Thoracic aorta (tissue), 2 donors: ENCODE measurements at regions not wholly inside any gene's neighbourhood (a gene's known extent, or its start where the extent isn't known, plus 50 kb on each side); places are given as distances from the start of the nearest gene placed in this dataset.
"Not testable (repeated sequence)": the region's sequence is repeated elsewhere in the genome, so short reads cannot be mapped to it uniquely, and the experiment has no call there.

Source experiments
- ATAC-seq: fragments of 150-250 bp; one replicate; pipeline ENCODE4 v1.8.0; 2017; ENCODE audit warnings: low read depth; ENCODE audit not compliant: insufficient number of reproducible peaks, low FRiP score
- DNase-seq: peaks from one replicate; pipeline ENCODE4 v3.0.0-alpha.2; 2020; ENCODE audit warnings: low spot score
- H3K27ac ChIP-seq, 2 donors: fragments of 200-600 bp; sonication (generic); 1 replicate in 1 of 2; 2 replicates in 1 of 2; pipeline ENCODE4 v1.5.1; 2016; ENCODE audit warnings: mild to moderate bottlenecking in 2 of 2, moderate library complexity in 2 of 2
- H3K27me3 ChIP-seq: fragments of 200-600 bp; sonication (generic); replicated peaks from 2 replicates; pipeline ENCODE4 v1.6.0; 2016; ENCODE audit warnings: mild to moderate bottlenecking; ENCODE audit not compliant: insufficient read depth
- H3K36me3 ChIP-seq: fragments of 200-600 bp; sonication (generic); one replicate; pipeline ENCODE4 v1.5.1; 2016
- H3K4me1 ChIP-seq, 2 donors: fragments of 200-600 bp; sonication (generic); 1 replicate in 1 of 2; 2 replicates in 1 of 2; pipeline versions ENCODE4 v1.5.1 to v1.6.0; 2016; ENCODE audit warnings: low read depth in 2 of 2, mild to moderate bottlenecking in 1 of 2; ENCODE audit not compliant: control insufficient read depth in 1 of 2
- H3K4me3 ChIP-seq: fragments of 200-600 bp; sonication (generic); 2 replicates; pipeline ENCODE4 v1.5.1; 2016; ENCODE audit warnings: mild to moderate bottlenecking
- H3K9me3 ChIP-seq: fragments of 200-600 bp; sonication (generic); 2 replicates; pipeline ENCODE4 v1.5.1; 2016
- CTCF ChIP-seq: fragments of 200-600 bp; sonication (generic); IDR thresholded peaks from one replicate; pipeline ENCODE4 v1.5.1; 2019; ENCODE audit warnings: antibody characterized with exemption

- no peaks in the 10 kb centered on the region for H3K9me3 ChIP-seq
- no peaks in the 10 kb centered on the region for H3K27me3 ChIP-seq
- no peak overlapping the region for H3K4me3 ChIP-seq
- peaks cover 13 to 36% of the 10 kb centered on the region in 2 donors for H3K4me1 ChIP-seq
- no peak for TF ChIP-seq CTCF
- no peak overlapping the region for H3K27ac ChIP-seq
- no peak for DNase-seq
- H3K36me3 ChIP-seq, result no peaks in the 10 kb centered on the region
- ATAC-seq, result no peak
These were observed 73.1 kb upstream of the ITGB1 start for GRCh38 chr10:33031171-33031570.

GRCh38 chr10:33028515-33028914 lies 70.5 kb upstream of the ITGB1 start:
- not testable (repeated sequence) for H3K27me3 ChIP-seq, H3K36me3 ChIP-seq, H3K27ac ChIP-seq, H3K9me3 ChIP-seq, DNase-seq, H3K4me3 ChIP-seq, ATAC-seq
- H3K4me1 ChIP-seq, result peaks cover 13 to 41% of the 10 kb centered on the region in 2 donors

- no peak for DNase-seq
- Histone ChIP-seq H3K9me3 (no peaks in the 10 kb centered on the region), H3K4me3 (no peak overlapping the region), H3K27ac (peak overlapping the region; percentile 47 to 57), H3K27me3 (no peaks in the 10 kb centered on the region), H3K36me3 (no peaks in the 10 kb centered on the region), H3K4me1 (peaks cover 3 to 32% of the 10 kb centered on the region in 2 donors)
- ATAC-seq, result no peak
- no peak for TF ChIP-seq CTCF
These were observed 69.1 kb upstream of the ITGB1 start for GRCh38 chr10:33027088-33027487.

- no peaks in the 10 kb centered on the region for H3K27me3 ChIP-seq
- DNase-seq, result no peak
- peak overlapping the region; percentile 47 to 57 for H3K27ac ChIP-seq
- H3K4me1 ChIP-seq, result peaks cover 3 to 31% of the 10 kb centered on the region in 2 donors
- TF ChIP-seq CTCF, result no peak
- ATAC-seq, result peak; percentile 49
- no peaks in the 10 kb centered on the region for H3K36me3 ChIP-seq
- H3K9me3 ChIP-seq, result no peaks in the 10 kb centered on the region
- no peak overlapping the region for H3K4me3 ChIP-seq
These were observed 68.4 kb upstream of the ITGB1 start for GRCh38 chr10:33026422-33026821.

- H3K27me3 ChIP-seq, result no peaks in the 10 kb centered on the region
- no peak overlapping the region for H3K4me3 ChIP-seq
- no peaks in the 10 kb centered on the region for H3K9me3 ChIP-seq
- peaks cover 3 to 31% of the 10 kb centered on the region in 2 donors for H3K4me1 ChIP-seq
- no peak for DNase-seq
- ATAC-seq, result no peak
- TF ChIP-seq CTCF, result no peak
- H3K27ac ChIP-seq, result peak overlapping the region; percentile 47 to 57
- H3K36me3 ChIP-seq, result no peaks in the 10 kb centered on the region
These were observed 67.9 kb upstream of the ITGB1 start for GRCh38 chr10:33025910-33026309.

- TF ChIP-seq CTCF, result no peak
- no peaks in the 10 kb centered on the region for H3K27me3 ChIP-seq
- H3K36me3 ChIP-seq, result no peaks in the 10 kb centered on the region
- H3K27ac ChIP-seq, result no peak overlapping the region
- peaks cover under 1 to 25% of the 10 kb centered on the region in 2 donors for H3K4me1 ChIP-seq
- no peak overlapping the region for H3K4me3 ChIP-seq
- DNase-seq, result no peak
- no peaks in the 10 kb centered on the region for H3K9me3 ChIP-seq
- no peak for ATAC-seq
These were observed 67.0 kb upstream of the ITGB1 start for GRCh38 chr10:33025039-33025438.
